HG02884 (cell line): ENCODE measurements at regions not wholly inside any gene's neighbourhood (a gene's known extent, or its start where the extent isn't known, plus 50 kb on each side); places are given as distances from the start of the nearest gene placed in this dataset.

Source experiments
- ATAC-seq: cut with Tn5 transposase; IDR thresholded peaks from one replicate; pipeline ENCODE4 v1.9.1; 2021; ENCODE audit warnings: mild to moderate bottlenecking, moderate library complexity; ENCODE audit not compliant: unreplicated experiment

DNA sequence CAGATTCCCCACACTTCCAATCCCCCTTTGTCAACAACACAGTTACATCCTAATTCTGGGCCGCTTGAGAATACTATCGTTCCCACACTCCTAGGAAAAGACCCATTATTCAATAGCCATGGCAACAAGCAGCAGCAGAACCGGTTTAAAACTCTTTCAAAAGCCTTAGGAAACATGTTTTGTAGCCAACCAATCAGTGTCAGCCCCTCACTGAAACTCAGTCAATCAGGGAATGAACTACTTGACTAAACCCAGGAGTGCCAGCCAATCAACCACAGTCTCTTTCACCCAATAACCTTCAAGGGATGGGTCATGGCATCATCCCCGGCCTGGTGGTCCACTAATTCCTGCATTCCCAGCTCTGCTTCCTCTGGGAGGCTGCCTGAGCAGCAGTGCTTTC, 204.8 kb upstream of the HS6ST1 start:
- ATAC-seq = no peak

GRCh38 chr2:128524183-128524582, 205.5 kb upstream of the HS6ST1 start:
- ATAC-seq = no peak

- no peak for ATAC-seq
Observed at GRCh38 chr2:128525653-128526052, 207.0 kb upstream of the HS6ST1 start.

- ATAC-seq = no peak
Observed at GRCh38 chr2:128526455-128526976, 207.8 kb upstream of the HS6ST1 start.

DNA sequence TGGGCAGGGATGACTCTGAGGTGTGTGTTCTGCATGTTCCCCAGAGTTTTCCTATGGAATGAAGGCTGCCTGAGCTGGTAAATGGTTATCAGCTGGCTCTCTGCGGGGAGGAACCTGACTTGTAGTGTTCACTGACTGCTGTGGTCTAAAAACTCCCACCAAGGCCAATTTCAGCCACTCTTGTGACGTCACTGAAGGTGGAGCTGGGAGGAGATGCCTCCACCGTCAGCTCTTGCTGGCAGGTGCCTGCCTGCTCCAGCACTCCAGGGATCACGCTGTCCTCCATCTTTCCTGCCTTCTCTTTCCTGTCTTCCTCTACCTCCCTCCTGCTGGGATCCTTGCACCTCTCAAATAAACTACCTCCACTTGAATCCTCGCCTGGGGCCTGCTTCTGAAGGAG, 209.5 kb upstream of the HS6ST1 start:
- ATAC-seq = no peak

DNA sequence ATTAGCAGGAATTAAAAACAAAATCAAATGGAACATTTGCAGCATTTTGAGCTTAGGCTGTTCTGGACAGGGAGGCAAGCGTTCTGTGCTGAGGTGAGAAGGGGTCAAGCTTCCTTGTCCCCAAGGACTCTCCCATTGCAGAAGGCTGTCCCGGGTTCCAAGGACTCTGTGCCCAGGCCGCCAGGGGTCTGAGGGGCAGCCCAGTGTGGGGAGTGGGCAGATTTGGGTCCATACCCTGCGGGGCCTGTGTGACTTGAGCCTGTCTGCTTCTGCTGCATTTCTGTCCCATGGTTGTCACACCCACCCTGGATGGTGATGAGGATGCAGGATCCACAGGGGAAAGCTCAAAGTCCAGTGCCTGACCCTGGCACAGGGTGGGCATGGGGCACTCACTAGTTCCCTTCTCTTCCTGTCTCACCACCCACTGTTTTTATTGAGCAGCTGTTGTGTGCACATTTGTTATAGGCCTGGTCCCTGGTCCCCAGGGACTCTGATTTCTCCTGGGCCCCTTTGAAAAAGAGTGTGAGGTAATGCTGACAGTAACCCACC, 211.4 kb upstream of the HS6ST1 start:
- no peak for ATAC-seq

DNA sequence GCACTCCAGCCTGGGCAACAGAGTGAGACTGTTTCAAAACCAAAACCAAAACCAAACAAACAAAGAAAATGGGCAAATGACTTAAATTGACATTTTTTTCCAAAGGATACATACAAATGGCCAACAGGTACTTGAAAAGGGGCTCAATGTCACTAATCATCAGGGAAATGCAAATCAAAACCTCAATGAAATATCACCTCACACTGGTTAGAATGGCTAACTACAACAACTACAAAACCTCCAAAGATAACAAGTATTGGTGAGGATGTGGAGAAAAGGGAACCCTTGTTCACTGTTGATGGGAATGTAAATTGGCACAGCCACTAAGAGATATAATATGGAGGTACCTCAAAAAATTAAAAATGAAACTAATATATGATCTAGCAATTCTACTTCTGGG, 213.2 kb upstream of the HS6ST1 start:
- no peak for ATAC-seq

DNA sequence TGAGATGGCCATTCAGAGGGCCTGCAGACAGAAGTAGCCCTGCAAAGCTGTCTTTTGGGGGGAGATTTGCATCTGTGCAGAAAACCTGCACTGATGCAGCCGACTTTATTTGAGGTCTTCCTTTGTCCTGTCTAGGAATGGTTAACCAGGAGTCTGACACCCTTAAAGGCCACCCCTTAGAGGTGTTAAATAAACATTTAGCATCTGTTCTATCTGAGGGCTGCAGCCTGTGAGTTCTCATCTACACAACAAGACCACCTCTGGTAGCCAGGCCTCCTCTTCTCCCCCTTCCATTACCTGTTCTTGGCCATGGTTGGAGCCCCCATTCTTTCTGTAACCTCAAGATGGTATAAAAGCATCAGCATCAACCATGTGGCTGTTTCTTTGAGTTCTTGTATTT, 214.4 kb upstream of the HS6ST1 start:
- no peak for ATAC-seq

DNA sequence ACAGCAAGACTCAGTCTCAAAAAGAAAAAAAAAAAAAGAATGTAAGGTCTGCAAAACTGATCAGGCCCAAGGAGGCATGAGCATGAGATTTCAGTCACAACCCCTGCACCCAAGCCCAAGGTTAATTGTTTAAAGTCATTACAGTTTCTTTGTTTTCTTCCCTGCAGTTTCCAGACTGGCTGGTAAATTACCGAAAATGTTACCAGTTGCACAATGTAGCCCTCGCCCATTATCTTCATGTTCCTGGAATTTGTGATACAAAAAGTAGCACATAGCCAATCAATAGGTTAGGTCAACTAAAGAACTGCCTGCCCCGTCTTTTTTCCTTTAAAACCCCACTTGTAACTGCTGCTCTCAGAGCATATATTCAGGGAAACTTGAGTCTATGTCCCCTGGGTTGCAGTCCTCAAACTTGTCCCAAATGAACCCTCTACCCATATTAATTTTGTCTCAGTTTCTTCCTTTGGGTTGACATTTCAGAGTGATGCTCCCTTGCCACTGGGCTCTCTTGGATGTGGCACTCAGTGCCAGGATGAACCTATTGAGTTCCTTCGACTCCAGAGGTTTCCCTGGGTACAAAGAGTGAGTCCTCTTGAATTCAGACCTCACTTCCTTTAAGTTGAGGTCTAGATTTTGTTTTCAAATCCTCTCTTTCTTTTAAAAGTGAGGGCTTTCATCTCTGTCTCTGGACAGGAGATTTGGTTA, 216.2 kb upstream of the HS6ST1 start:
- ATAC-seq = no peak

DNA sequence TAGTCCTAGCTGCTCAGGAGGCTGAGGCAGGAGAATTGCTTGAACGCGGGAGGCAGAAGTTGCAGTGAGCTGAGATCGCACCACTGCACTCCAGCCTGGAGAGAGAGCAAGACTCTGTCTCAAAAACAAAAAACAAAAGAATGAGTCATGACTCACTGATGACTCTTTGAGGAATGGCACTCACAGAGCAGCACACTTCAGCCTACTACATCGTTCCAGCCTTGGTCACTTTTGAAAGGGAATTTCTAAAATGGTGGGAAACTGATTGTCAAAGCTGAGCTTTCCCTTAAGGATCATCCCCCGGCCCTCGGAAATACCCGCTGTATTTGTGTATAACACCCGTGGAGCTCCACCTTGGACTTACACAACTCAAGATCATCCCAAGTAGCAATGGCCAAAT, 217.3 kb upstream of the HS6ST1 start:
- ATAC-seq = no peak

- no peak for ATAC-seq
Observed at GRCh38 chr2:128536925-128537620, 218.4 kb upstream of the HS6ST1 start.

GRCh38 chr2:128537646-128538045, 219.0 kb upstream of the HS6ST1 start:
- no peak for ATAC-seq

GRCh38 chr2:128538396-128538795, 219.7 kb upstream of the HS6ST1 start:
- no peak for ATAC-seq

DNA sequence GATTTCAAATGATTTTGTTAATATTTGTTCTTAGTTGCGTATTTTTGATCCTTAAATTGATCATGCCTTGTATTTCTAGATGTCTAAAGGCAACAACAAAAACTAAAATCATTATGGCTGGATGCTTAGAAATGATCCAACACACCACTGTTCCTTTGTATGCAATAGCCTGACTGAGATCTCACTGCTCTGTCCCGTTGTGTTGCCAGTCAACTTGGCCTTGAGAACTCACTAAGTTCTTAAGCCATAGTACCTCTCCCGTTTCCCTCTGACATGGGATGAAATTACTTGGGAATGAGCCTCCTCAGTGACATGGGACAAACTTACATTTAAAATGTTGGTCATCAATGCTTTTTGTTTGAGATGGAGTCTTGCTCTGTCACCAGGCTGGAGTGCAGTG, 222.0 kb upstream of the HS6ST1 start:
- no peak for ATAC-seq

DNA sequence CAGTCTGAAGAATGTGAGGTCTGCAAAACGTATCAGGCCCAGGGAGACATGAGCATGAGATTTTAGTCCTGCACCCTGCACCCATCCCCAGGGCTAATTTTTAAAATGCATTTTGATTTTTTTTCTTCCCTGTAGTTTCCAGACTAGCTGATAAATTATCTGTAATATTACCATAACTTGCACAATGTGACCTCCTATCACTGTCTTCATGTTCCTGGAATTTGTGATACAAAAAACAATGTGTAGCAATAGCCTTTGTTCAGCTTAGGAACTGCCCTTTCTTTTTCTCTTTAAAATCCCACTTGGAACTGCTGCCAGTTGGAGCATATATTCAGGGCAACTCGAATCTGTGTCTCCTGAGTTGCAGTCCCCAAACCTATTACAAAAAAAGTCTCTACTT, 222.8 kb upstream of the HS6ST1 start:
- ATAC-seq = no peak

GRCh38 chr2:128543036-128543435, 224.4 kb upstream of the HS6ST1 start:
- no peak for ATAC-seq

DNA sequence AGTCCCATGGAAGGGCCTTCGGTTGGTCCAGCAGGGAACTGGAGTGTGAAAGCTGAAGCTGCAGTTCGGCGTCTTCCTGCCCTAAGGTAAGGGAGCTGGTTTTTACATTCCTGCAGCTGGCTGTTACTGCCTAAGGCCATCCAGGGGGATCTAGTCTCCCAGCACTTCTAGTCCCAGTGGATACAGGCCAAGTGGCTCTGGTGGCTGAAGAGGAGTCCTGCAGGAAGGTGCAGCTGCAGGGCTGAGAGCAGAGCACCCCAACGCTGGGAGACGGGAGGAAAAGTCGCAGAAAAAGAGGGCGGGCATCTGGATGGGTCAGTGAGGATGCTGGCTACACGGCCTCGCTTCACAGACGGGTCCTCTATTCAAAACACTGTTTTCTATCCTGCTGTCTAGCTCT, 225.0 kb upstream of the HS6ST1 start:
- no peak for ATAC-seq

DNA sequence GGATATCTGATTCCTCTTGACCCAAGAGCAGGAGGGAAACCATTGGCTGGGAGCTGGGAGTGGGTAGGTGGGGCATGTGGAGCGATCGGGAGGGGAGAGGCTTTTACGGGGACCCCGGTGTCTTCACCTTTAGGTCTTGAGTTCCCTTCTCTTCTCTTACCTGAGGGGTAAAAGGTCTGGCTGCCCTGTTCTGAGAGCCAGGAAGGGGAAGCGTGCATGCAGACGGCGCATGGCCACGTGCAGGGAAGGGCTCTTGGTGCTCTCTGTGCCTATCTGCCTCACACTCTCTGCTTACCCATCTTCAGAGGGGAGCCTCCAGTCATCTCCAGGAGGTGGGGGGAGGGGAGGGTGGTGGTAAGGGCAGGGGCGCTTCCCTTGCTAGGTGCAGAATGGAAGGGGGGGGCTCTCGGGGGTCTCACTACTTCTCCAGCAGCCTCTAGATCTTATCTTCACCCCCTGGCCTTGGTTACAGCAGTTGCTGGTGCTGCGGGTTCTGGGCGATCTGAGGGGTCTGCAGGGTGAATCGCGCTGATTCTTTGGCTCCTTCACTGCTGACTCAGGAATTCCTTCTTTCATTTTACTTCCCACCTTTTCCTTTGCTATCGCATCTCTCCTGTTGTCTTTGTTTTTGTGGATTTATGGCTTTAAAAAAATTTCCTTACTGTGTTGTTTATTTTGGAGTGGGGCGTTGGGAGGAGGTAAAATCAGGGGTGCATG, 225.8 kb upstream of the HS6ST1 start:
- no peak for ATAC-seq

- ATAC-seq = no peak
Observed at GRCh38 chr2:128545085-128545484, 226.4 kb upstream of the HS6ST1 start.

DNA sequence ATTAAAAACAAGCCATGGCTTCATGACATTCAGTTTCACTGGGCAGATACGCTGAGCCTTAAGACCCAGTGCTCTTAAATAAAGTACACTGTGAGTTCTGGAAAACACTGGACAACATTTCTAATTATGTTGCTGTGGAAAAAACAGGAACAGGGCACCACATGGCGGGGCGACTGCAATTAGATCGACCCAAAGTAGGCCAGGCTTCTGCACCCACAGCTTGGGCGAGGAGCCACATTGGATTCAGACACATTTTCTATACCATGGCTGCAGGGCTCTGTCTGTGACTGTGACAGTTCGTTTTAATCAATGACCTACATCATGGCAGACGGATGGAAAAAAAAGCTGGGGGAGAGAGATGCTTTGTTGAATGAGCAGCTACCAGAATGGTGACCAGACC, 227.2 kb upstream of the HS6ST1 start:
- no peak for ATAC-seq

DNA sequence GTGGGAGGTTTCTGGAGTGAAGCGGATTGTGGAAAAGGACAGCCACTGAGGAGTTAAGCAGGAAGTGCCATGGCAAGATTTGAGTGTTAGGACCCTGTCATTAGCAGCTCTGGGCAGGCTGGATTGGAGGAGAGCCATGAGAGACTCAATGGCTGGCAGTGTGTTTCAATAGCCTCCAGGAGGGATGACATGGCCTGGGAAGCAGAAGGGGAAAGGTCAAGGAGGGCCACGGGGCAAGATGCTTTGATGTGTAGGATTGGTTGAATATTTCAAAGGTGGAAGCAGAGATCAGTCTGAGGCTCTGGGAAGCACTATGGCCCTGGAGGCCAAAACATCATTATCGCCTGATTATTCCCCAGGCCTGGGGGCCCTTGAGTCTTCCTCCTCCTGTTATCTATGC, 229.0 kb upstream of the HS6ST1 start:
- no peak for ATAC-seq

- ATAC-seq = no peak
Observed at GRCh38 chr2:128548461-128548891, 229.8 kb upstream of the HS6ST1 start.
